GM18498 (cell line): ENCODE measurements at regions not wholly inside any gene's neighbourhood (a gene's known extent, or its start where the extent isn't known, plus 50 kb on each side); places are given as distances from the start of the nearest gene placed in this dataset.
"Not testable (repeated sequence)": the region's sequence is repeated elsewhere in the genome, so short reads cannot be mapped to it uniquely, and the experiment has no call there.

ENCODE experiments used
- ATAC-seq: cut with Tn5 transposase; IDR thresholded peaks from one replicate; pipeline ENCODE4 v1.9.1; 2021; ENCODE audit warnings: mild to moderate bottlenecking, moderate library complexity; ENCODE audit not compliant: unreplicated experiment

DNA sequence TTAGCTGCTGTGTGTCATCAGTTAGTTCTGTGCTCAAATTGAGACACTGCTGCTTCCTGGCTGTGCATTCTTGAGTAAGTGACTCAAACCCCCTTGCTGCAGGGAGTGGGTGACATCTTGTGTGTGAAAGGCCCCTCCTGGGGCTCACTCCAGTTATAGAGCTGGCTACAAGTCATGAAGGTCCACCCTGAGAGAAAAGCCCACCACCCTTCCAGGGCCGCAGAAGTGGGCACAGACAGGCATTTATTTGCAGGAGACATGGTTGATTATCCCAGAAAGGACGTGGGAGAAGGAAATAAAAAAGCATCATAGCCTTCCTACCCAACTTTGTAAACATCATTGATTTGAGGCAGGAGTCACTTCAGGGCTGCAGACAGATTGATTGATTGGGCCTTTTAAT, 550.6 kb downstream of the MATN1 start:
- ATAC-seq, result no peak

- ATAC-seq, result no peak
Observed at GRCh38 chr1:30172299-30172694, 551.1 kb downstream of the MATN1 start.

GRCh38 chr1:30171537-30172298, 551.7 kb downstream of the MATN1 start:
- no peak for ATAC-seq

DNA sequence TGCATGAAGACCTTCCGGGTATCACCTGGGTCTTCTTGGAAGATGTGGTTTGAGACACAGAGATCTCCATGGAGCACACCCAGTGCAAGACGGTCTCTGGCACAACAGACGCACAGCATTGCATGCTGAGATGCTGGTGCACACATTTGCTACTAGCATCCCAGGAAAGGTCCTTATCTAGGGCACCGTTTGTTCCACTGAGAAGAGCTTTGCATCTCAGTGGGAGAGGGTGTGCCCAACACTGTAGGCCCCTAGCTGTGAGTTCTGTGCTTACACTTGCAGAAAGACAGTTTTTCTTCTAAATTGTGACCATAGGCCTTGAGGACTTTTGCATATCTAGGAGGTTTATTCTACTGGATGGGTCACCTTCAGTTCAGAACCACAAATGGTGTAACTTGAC, 554.1 kb downstream of the MATN1 start:
- ATAC-seq, result no peak

DNA sequence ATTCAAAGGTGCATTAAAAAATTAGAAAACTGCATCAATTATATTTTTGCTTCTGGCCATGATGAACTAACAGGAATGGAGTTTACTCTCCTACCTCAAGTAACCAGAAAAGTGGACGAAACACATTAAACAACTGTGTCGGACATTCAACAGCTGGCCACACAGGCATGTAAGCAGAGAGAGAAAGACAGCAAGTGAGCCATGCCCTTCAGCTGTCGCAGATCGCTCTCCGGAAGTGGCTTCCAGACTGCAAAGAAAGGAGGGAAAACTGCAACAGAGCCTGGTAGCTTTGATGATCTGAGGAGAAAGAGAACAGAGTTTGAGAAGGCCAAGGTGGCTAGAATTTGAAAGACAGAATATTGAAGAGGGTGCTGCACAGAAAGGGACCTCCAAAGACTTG, 557.2 kb downstream of the MATN1 start:
- no peak for ATAC-seq

- ATAC-seq, result no peak
Observed at GRCh38 chr1:30165116-30165515, 558.3 kb downstream of the MATN1 start.

DNA sequence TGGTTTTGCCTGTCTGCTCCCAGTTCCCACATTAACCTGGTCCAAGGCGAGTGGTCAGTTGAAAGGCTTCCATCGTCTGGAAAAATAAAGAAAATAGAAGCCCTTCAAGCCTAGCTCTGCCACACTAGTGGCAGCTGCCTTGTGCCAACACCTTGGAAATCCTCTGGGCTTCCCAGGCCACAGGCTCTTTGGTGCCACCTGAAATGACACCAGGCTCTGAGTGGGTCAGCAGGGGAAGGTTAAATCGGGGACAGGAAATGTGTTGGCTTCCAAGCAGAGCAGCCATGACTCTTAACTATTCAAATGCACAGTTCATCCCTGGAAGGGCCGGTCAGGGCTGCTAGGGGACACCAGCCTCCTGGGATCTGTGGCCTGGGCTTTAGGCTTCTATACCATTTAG, 558.7 kb downstream of the MATN1 start:
- no peak for ATAC-seq

DNA sequence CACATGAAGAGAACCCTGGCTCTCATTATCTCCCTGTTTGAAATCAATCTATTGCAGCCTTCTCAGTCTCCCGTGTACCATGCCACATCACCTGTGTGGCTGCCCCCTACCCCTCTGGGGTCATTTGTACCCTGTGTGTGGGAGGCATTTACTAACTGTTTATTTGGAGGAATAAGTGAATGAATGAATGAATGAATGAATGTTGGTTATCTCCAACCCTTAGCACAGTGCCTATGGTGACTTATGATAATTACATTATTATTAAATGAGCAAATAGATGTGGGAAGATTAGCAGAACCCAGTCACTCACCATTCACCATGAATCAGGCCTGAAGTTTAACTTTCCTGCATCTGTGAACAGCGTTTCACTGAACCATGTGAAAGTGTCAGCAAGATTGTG, 560.8 kb downstream of the MATN1 start:
- ATAC-seq, result no peak

DNA sequence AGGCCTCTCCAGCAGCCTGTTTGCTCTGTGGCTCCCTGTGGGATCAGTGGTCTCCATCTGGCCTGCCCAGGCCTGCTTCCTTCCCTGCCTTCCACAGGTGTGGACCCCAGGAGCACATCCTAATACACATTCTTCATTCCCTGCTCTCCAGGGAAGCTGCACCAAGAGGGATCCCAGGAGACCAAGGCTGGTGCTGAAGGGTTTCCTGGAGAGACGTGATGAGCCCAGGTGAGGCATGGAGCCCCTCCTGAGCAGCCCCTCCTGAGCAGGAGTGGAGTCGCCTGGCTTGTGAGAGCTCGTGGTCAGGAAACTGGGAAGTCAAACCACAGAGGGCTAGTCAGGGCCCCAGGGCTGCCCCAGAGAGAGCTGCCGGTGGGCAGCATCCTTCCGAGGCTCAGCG, 561.4 kb downstream of the MATN1 start:
- no peak for ATAC-seq

DNA sequence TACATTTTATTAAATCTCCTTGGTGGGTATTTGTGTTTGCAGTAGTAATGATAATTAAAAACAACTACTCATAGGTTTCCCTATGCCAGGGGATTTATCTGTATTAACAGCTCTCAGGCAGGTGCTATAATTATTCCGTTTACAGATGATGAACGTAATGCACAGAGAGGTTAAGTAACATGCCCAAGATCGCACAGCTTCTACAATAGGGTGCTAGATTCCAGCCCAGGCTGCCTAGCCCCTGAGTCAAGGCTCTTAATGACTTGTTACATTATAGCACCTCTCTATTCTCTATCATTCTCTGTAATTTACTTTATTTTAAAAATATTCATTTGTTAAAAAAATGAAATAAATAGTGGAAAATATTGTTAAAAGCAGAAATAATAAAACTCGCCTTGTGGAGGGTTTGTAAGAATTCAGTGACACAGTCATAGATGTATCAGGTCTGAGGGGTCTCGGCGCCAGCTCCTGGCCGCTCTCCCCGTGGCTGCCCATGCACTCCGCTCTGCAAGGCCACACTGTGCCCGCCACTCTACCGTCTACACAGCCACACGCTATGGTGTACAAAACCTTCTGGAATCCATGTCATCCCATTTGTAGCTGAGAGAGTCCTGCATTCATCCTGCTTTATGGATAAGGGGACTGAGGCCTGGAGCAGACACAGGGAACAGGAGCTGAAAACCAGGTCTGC, 562.2 kb downstream of the MATN1 start:
- no peak for ATAC-seq

DNA sequence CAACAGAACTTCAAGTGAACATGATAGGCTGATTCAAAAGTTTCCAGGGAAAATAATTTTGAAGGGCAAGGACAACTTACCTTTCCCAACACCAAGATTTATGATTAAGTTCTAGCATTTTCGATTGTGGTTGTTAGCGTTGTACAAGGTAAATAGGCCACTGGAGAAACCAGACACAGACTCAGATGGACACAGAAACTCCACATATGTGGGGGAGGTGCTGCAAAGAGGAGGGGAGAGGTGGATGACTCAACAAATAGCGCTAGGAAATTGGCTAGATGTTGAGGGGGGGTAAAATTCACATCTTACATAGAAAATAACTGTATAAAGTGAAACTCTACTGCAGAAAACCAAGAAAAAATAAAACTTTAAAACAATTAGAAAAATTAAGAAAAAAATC, 564.4 kb downstream of the MATN1 start:
- no peak for ATAC-seq

GRCh38 chr1:30155698-30156097, 567.7 kb downstream of the MATN1 start:
- ATAC-seq, result not testable (repeated sequence)

GRCh38 chr1:30155253-30155652, 568.1 kb downstream of the MATN1 start:
- ATAC-seq, result not testable (repeated sequence)

DNA sequence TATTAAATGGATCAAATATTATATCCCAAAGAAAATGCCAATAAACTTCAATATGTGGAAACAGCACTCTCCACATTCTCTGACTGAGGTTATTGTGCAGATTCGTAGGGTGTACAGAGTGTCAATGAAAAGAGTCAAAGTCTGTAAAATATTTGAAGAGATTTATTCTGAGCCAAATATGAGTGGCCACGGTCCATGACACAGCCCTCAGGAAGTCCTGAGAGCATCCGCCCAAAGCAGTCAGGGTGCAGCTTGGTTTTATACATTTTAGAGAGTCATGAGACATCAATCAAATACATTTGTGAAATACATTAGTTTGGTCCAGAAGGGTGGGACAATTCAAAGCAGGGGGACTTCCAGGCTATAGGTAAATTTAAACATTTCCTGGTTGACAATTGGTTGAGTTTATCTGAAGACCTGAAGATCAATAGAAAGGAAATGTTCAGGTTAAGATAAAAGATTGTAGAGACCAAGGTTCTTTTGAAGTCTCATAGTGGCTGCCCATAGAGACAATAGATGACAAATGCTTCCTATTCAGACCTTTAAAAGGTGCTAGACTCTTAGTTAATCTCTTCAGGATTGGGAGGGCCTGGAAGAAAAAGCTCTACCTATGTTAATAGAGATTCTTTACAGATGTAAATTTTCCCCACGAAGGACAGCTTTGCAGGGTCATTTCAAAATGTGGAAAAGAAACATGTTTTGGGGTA, 569.5 kb downstream of the MATN1 start:
- ATAC-seq, result no peak

- ATAC-seq, result no peak
Observed at GRCh38 chr1:30151826-30152225, 571.6 kb downstream of the MATN1 start.

GRCh38 chr1:30151119-30151518, 572.3 kb downstream of the MATN1 start:
- ATAC-seq, result no peak

GRCh38 chr1:30149226-30149625, 574.2 kb downstream of the MATN1 start:
- no peak for ATAC-seq

DNA sequence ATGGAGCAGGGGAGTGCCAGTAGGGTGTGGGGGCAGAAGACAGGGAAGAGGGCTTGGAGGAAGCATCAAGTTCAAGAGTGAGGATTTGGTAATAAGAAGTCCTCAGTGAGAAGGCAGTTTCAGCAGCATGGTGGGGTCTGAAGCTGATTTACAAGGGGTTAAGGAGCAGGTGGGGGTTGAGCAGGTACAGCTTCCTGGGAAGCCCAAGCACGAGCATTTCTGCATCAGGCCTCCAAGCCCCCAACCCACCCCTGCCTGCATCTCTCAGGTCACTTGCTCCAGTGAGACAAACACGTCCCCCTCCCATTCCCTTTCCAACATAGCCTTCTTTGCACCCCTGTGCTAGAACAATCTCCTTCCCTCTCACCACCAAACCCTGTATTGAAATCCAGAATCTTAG, 574.7 kb downstream of the MATN1 start:
- no peak for ATAC-seq

DNA sequence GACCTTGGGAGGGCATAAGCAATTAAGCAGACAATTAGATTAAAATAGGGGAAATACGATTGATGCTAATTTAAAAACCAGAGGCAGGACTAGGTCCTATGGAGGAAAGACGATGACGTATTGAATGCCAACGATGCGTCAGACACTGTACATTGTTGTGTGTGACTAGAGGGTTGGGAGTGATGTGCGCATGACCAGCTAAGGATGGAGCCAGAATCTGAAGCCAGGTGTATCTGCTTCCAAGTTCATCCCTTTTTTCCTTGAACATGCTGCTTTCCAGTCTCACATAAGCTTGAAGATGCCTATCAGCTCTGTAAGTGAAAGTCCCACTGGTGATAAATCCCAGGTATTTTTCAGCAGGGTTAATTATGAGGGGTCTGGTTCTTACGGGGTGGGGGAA, 576.2 kb downstream of the MATN1 start:
- ATAC-seq, result no peak

- no peak for ATAC-seq
Observed at GRCh38 chr1:30146448-30146847, 576.9 kb downstream of the MATN1 start.

GRCh38 chr1:30145723-30146303, 577.6 kb downstream of the MATN1 start:
- ATAC-seq, result no peak

- no peak for ATAC-seq
Observed at GRCh38 chr1:30144831-30145230, 578.6 kb downstream of the MATN1 start.
